ENCODE measurements at regions not wholly inside any gene's neighbourhood (a gene's known extent, or its start where the extent isn't known, plus 50 kb on each side); places are given as distances from the start of the nearest gene placed in this dataset.
"Not testable (repeated sequence)": the region's sequence is repeated elsewhere in the genome, so short reads cannot be mapped to it uniquely, and the experiment has no call there.

DNA sequence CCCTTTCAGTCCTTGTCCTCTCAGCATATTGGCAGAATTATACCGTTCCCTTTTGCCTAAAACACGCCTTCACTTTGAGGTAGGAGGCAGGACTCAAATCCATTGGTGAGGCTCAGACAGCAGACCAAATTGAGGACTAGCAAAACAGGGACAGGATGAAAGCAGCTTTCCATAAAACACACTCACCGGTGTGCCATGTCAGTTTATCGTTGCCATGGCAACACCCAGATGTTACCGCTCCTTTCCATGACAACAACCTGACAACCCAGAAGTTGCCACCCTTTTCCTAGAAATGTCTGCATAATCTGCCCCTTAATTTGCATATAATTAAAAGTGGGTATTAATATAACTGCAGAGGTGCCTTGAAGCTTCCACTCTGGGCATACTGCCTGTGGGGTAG lies 730.4 kb downstream of the METTL4 start:
- no peak for DNase-seq (ENCODE audit: low read depth in 2 of 2)

DNA sequence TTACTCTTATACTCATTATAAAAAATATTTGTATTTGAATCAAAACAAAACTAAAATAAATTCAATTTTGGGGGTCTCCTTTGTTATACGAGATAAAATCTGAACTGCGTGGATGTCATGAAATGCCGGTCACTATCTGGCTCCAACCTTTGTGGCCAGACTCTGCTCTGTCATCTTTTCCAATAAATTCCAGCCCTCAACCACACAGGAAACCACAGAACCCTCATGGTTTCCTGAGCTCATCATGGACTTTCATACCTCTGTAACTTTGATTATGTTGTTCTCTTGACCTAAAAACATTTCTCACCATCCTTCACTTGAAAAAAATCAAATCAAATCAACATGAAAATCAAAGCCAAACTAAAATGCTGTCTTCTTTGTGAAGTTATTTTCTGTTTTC lies 724.7 kb downstream of the METTL4 start:
- DNase-seq (ENCODE audit: low read depth in 2 of 2), result no peak

DNA sequence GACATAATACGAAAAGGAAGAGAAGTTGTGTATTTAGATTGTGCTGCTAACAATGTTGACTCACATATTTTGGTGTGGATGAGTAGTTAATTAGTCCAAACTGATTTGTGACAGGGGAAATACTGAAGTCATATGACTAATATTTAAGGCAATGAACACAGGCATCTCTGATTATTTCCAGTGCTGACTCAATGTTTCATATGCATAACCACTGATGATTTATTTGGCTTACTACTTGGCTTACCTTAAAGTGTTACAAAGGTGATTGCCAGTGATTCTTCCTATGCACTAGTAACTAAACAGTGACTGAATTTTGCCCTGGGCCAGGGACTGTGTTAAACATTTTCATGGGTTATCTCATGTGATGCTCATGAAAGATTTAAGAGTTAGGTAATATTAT lies 722.6 kb downstream of the METTL4 start:
- no peak for DNase-seq (ENCODE audit: low read depth in 2 of 2)

DNA sequence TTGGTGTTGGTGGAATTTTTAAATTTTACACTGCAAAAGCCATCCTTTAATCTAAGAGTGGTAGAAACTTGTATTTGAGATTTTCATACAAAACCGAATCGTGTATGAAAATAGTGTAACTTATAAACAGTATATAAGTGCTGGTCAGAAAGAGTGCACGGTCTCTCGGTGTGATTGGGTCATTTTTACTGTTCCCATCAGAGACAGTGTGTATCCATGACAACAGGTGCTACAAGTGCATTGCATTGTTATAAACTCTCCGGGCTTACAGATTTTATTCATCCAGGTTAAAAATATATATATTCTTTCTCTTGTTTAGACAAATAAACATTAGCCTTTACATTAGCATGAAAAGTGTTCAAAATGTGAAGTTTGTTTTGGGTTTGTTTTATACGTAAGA lies 721.9 kb downstream of the METTL4 start:
- no peak for DNase-seq (ENCODE audit: low read depth in 2 of 2)

DNA sequence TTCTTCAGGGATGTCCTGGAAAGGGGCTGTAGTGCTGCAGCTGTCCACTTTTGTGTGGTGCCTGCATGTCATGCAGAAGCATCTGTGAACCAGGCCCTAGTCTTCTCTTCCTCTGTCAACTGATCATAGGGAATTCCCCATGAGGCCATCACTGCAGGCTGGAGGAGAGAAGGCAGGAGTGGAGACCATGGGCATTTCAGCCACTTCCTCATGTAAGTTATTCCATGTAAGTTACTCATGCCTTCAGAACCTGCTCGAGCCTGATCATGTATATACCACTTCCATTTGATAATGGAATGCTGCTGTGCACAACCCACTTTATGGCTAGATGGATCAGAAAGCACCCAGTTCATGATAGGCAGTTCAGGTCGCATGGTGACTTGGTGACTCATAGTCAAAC lies 714.0 kb downstream of the METTL4 start:
- DNase-seq (ENCODE audit: low read depth in 2 of 2), result not testable (repeated sequence)

DNA sequence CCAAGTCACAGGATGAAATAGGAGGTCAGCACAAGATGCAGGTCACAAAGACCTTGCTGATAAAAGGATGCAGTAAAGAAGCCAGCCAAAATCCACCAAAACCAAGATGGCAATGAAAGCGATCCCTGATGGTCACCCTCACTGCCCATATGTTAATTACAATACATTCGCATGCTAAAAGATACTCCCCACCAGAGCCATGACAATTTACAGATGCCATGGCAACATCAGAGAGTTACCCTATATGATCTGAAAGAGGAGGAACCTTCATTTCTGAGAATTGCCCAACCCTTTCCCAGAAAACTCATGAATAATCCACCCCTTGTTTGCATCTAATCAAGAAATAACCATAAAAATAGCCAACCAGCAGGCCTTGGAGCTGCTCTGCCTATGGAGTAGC lies 709.8 kb downstream of the METTL4 start:
- DNase-seq (ENCODE audit: low read depth in 2 of 2), result no peak

DNA sequence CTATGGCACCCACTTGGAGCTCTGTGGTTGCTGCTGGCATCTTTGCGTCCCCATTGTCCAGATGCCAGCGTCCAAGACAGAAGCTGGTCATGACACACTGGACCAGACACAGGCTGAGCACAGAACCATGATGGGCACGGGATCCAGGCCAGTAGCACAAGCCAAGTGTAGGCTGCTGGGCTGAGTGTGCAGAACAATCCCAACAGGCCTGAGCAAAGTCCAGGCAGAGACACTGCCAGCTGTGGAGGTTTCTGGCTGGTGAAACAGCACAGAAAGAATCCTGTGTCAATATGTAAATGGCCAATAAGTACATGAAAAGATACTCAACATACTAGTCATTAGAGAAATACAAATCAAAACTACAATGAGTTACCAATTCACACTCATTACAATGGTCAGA lies 705.4 kb downstream of the METTL4 start:
- DNase-seq (ENCODE audit: low read depth in 2 of 2), result no peak

DNA sequence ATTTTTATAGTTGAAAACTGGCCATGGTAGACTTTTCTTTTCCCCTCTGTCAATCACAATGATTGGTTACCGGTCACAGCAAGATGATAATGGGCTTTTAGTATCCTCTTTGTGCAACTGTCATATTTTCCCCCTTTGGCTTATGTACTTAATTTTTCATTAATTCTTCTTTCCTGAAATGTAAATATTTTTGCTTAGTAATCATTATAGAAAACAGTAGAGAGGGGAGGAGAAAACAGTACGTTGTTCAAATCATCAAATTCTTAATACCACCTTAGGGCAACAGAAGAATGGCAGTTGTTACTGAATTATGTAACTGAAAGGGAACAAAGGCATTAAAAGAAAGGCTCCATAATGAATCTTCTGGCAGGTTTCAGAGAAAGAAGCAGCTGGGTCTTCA lies 699.0 kb downstream of the METTL4 start:
- DNase-seq (ENCODE audit: low read depth in 2 of 2), result no peak

DNA sequence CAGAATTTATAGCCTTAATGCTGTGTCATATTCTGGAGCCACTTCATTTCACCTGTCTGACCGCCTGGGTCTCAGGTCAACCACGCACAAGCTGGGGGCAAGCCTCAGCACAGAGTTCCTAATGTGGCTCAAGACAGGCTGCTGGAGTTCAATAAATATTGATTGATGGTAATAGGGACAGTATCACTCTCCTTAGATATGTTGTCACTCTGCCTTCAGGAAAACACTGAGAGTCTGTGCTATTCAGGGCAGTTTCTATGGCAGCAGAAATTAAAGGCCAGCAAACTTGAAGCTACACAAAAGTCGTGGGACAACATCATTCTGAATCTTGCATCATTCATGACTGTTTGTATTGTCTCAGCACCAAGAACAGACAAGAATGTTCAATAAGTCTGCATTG lies 696.1 kb downstream of the METTL4 start:
- DNase-seq (ENCODE audit: low read depth in 2 of 2), result no peak

DNA sequence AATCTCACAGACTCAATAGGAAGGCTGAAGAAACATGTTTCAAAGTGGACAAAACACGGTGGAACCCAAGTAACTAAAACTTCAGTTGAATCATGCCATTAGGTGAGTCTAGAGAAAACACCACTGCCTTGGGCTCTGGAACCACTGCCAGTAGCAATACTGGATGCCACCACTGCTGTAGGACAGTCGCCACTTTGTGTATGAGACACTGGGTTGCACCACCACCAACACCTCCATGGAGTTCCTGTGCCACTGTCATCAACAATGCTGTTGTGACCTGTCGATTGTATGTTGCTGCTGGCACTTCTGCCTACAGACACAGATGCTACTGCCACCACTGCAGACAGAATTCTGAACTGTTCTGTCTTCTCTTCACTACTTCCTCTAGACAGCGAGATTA lies 686.7 kb downstream of the METTL4 start:
- DNase-seq (ENCODE audit: low read depth in 2 of 2), result no peak

DNA sequence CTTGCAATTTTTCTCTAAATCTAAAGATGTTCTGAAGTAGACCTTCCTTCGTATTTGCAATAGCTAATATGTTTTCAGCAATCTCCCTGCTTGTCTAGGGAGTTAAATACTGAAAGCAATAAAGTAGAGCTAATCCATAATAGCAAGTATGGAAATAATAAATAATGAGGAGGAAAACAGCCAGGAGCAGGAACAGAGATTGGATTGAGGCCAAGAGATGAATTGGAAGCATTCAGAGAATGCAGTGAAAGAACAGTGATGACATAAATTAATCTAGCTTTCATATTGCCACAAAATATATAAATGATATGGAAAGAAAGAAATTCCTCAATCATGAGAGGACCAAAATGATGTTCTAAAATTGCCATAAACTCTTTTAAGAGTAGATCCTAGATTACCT lies 679.7 kb downstream of the METTL4 start:
- no peak for DNase-seq (ENCODE audit: low read depth in 2 of 2)

DNA sequence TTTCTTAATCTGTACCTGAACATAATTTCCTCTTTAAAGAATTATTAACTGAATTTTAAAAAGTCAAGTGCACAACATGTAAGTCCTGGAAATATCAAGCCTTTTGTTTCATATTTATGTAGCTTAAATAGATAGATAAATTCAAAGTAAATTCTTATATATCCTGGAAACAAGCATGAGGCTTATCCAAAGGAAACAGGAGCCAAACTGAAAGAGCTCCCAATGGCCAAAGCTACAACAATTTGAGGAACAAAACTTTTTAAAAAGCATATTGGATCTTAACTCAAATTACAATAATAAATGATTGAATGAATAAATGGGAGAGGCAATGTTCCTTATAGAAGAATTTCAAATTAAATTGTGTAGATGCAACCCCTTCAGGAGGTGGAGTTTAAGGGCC lies 679.1 kb downstream of the METTL4 start:
- DNase-seq (ENCODE audit: low read depth in 2 of 2), result no peak

DNA sequence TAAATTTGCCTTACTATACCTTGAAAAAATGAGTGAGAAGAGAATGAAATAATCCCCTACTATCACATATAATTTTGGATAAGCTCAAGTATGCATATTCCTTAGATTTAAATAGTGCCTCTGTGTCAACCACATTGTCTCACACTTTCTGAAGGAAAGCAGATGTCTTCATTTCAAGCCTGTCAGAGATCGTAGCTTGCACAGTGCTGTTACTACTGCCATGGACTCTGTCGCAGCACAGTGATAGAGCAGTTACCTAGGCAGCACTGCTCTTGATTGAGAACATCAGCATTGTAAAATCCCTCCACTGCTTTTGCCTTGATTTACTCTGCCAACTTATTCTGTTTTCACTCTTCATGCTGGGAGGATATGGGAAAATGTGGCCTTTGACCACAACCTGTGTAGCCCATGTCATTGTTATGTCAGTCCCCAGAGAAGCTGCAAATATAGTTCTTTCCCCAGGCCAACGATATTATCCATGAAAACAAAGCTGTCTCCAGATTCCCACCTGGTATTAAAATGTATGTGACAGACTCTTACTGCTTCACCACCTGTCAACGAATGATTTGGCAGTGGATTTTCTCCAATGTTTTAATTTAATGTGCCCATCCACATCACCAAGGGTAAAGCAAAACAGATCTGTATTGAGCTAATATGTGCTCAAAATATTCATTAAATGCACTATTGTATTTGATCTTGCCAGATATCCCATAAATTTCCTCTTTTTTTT lies 675.7 kb downstream of the METTL4 start:
- DNase-seq (ENCODE audit: low read depth in 2 of 2), result no peak

DNA sequence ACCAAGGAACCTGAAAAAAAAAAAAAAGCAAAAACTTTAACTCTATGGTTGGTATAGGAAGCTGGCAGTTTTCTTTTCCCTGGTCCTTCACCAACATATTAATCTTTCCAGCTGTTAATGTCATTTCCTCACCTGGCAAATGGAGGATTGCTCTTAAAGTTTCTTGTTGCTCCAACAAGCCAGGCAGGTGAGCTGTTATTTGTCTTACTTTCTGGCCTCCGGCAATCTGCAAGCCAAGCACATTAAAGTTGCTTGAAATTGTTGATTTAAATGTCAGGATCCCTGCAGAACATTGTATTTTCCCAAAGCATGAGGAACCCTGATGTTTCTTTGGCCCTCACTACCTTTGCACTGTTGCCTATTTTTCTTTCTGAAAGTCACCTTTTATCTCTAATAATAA lies 664.9 kb downstream of the METTL4 start:
- no peak for DNase-seq (ENCODE audit: low read depth in 2 of 2)

DNA sequence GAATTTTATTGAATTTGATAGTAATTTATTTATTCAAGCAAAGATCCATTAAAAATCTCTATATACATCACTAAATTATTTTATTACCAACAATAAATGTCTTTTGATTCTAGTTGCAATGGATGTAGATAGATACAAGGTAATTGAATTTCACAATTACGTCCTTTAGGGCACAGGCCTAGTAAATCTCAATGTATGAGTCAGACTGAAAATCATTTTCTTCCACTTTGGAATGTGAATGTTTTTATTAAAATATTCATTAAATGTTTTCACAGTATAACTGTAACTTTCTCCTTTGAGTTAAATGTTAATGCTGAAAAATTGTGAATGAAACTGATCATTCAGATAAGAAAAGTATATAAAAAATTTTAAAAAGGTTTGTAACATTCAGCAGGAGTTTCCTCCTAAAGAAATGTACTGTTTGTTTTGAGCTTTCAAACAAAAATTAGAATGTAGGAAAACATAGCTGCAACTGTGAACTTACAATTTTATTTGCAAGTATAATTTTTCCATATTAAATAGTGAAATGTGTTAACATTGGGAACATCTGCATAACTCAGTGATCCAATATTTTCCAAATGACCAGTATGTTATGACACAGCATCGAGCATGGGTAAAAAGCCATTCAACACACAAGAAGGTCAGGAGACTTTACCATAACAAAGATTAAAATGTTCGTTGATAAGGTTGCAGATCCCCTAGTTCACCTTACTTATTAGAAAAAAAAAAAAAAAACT lies 663.7 kb downstream of the METTL4 start:
- DNase-seq (ENCODE audit: low read depth in 2 of 2), result no peak

DNA sequence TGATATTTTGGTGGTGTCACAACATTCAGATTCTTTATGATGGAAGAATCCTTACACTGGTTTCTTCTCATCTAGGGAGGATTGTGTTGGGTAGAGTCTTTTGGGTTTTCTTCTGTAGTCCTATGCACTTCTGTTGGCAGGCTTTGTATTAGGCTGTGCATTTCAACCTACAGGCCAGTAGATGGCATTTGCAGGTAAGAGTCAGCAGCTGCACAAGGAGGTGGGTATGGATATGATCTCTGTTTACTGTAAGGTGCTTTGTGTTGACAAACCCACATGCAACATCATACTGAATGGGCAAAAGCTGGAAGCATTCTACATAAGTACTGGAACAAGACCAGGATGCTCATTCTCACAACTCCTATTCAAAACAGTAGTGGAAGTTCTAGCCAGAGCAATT lies 656.8 kb downstream of the METTL4 start:
- DNase-seq (ENCODE audit: low read depth in 2 of 2), result no peak

DNA sequence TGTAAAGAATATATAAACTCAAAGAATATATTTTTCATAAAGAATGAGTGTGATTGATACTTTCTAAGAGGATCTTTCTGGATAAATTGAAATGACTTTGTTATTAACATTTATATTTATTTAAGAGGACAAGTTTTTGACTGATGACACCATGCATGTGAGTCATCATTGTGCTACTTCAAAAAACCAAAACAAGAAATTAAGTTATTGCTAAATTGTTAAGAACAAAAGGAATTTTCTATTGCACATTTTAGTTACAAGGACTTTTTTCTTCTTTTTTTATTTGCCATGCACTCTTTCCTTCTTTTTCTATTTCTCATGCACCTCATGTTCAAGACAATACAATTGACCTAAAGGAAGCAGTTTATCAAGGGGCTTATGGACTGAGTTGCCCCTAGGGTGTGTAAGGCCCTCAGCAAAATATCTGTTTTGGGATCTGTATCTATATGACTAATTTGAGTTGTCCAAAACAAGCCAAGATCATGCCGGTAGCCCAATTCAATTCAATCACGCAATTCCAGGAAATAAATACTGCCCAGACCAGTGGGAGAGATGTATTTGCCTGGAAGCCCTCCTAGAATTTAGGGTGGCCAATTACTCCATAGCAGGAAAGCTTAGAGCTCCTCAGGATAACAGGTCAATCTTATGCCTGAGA lies 654.3 kb downstream of the METTL4 start:
- no peak for DNase-seq (ENCODE audit: low read depth in 2 of 2)

DNA sequence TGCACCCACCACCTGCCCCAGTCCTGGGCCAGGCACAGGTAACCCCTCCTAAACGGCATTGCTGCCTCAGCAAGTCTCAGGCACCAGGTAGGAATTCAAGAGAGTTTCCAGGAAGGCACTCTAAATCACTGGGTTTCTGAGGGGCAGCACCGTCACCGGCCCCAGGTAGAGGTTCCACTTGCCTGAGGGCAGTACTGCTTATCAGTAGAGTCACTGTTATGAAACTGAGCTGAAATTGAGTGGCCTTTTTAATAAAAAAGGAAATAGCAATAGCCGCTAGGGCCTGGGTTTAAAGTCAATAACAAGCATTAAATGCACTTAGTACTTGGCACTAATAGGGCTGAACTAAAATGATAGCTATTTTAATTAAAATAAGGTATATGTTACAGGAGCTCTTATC lies 653.7 kb downstream of the METTL4 start:
- no peak for DNase-seq (ENCODE audit: low read depth in 2 of 2)

DNA sequence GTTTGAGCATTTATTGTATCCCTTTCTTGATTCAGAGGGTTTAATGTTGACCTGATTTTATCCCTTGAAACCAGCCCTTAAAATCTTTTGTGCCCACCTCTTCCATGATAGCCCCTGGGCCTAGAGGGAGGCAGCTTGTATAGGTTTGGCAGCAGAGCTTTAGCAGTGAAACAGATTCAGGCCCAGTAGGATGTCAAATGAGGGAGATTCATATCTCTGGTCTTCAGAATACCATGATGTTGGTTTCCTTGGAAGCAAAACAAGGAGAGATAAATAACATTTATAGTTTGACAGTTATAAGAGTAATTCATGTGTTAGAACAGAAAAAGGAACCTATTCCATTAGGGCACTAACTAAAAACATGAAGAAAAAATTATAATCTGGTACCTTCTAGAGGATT lies 649.2 kb downstream of the METTL4 start:
- no peak for DNase-seq (ENCODE audit: low read depth in 2 of 2)

DNA sequence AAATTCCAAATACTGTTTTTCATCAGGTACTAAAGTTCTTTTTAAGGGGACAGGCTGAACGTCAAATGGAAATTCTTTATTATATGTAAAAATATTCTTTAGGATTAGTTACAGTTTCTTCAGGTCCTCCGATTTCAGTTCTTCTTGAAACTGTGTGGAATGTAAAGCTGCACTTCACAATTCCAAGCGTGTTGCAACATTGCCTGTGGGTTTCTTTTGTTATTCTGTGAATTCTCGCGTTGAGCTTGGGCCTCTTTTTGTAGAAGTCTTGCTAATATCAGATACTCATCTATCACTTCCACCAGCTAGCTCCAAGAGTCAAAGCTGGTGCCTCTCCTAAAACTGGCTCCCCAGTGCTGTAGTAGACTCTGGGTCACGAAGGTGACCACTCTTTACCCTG lies 642.6 kb downstream of the METTL4 start:
- no peak for DNase-seq (ENCODE audit: low read depth in 2 of 2)

DNA sequence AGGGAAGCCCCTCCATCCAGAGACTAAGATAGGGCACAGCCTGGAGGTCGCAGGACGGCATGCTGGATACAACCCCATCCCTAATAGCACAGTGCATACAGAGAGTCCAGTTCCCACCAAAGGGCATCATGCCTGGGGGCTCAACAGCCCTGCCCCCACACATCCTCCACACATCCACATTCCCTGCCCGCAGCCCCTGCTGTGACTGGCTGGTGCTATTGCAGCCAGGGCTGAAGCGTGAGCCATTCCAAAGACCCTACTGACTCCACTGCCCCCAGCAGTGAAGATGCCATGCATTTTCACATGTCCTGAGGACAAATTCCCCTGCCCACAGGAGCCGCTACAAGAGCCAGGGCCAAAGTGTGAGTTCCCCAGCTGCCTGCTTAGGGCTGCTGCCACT lies 641.6 kb downstream of the METTL4 start:
- DNase-seq (ENCODE audit: low read depth in 2 of 2), result no peak

DNA sequence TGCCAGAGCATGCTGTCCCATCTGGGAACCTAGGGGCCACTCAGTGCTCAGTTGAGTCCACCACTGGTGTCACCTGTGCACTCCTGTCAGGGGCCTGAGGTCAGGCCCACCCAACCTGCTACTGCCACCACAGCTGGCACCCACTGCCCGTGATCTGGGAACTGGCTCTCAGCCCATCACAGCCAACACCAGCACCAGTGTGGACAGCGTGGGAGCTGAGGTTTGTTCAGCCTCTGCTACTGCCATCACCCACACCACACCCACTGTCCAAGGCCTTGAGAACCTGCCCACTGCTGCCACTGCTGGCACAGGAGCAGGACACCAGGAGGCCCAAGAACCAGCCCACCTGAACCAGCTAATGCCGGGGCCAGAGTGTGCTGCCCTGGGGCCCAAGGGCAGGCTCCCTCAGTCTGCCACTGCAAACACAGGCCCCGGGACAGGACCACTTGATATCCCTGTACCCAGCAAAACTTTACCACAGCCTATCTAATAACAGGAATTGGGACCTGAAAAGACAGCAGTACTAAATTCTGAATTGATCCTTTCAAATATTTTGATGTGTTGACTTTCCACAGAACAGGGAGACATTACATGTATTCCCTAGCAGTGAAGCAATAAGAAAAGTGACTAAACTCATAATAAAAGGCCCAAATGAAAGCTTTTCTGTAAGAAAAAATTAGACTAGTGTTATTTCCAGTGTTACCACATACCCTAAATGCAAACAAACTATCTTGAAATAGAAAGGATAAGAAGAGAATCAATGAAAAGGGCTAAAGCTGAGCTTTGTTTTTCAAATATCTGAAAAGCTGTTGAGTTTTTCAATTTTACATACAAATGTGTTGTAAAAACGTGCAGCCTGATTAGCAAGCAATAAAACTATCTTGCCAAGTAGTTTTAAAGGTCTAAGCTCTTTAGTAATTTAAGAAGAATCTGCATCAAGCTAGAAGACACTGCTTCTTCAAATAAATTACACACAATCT lies 640.7 kb downstream of the METTL4 start:
- DNase-seq (ENCODE audit: low read depth in 2 of 2), result no peak
